ENCODE measurements at regions not wholly inside any gene's neighbourhood (a gene's known extent, or its start where the extent isn't known, plus 50 kb on each side); places are given as distances from the start of the nearest gene placed in this dataset.

GRCh38 chr5:36393656-36394428 is 92.1 kb upstream of the RANBP3L start:
- TF ChIP-seq CTCF (IDR thresholded peaks at IDR 0.05) = no peak
- TF ChIP-seq POLR2A (IDR thresholded peaks at IDR 0.05; ENCODE audit: low read length) = no peak
- no peak for TF ChIP-seq EP300 (IDR thresholded peaks at IDR 0.05)
- no peak for TF ChIP-seq JUNB (IDR thresholded peaks at IDR 0.05)
- TF ChIP-seq FOSL2 (IDR thresholded peaks at IDR 0.05) = no peak
- TF ChIP-seq FOSL2 (CRISPR knock-in tag; IDR thresholded peaks at IDR 0.05) = no peak
- TF ChIP-seq CEBPB (IDR thresholded peaks at IDR 0.05) = no peak
- no peak for TF ChIP-seq PBX3 (IDR thresholded peaks at IDR 0.05)
- TF ChIP-seq ESRRA (IDR thresholded peaks at IDR 0.05; ENCODE audit: borderline replicate concordance, low read length) = no peak
- TF ChIP-seq EHMT2 (IDR thresholded peaks at IDR 0.05; ENCODE audit: low read depth) = no peak
- no peak for TF ChIP-seq MYC (IDR thresholded peaks at IDR 0.05; ENCODE audit: borderline replicate concordance, low read length)
- TF ChIP-seq KDM1A (IDR thresholded peaks at IDR 0.05; ENCODE audit: low read depth) = no peak
